ENCODE measurements at regions not wholly inside any gene's neighbourhood (a gene's known extent, or its start where the extent isn't known, plus 50 kb on each side); places are given as distances from the start of the nearest gene placed in this dataset.

DNA sequence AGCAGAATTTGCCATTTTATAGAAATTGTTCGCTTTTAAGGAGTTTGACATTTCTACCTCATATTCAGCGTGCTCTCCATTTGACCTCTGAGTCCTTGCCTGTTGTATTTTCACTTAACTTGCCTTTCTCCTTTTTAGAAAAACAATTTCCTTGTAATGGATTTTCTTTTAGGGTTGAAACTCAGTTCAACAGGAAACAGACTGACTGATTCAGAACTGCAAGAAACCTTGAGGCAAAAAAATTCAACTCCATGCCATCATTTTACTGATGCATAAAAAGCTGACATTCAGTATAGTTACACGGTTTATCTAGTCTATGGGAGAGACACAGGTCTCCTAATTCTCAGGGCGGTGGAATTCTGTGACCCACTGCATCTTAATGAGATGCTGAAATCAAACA is 59.8 kb downstream of the MRPS30 start:
- DNase-seq, result no peak

- no peak for DNase-seq
Observed at GRCh38 chr5:44869928-44870327, 61.2 kb downstream of the MRPS30 start.

GRCh38 chr5:44870430-44870829 is 61.7 kb downstream of the MRPS30 start:
- DNase-seq, result no peak

DNA sequence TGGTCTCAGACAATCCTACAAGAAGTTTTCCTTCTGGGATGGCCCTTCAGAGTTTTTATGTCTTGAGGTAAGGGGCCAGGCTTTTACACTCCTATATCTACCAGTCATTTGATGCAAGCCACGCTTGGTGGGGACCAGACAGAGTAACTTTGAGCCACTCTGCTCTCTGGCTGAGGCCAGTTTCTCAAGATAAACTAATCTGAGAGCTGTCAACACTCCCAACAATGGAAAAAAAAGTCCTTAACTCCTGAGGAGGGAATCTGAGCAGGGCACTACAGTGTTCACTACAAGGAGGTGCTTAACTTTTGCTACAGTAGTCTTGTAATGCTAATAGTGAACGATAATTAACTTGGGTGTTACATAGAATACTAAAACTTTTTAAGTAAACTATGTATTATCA is 62.7 kb downstream of the MRPS30 start:
- DNase-seq, result no peak

DNA sequence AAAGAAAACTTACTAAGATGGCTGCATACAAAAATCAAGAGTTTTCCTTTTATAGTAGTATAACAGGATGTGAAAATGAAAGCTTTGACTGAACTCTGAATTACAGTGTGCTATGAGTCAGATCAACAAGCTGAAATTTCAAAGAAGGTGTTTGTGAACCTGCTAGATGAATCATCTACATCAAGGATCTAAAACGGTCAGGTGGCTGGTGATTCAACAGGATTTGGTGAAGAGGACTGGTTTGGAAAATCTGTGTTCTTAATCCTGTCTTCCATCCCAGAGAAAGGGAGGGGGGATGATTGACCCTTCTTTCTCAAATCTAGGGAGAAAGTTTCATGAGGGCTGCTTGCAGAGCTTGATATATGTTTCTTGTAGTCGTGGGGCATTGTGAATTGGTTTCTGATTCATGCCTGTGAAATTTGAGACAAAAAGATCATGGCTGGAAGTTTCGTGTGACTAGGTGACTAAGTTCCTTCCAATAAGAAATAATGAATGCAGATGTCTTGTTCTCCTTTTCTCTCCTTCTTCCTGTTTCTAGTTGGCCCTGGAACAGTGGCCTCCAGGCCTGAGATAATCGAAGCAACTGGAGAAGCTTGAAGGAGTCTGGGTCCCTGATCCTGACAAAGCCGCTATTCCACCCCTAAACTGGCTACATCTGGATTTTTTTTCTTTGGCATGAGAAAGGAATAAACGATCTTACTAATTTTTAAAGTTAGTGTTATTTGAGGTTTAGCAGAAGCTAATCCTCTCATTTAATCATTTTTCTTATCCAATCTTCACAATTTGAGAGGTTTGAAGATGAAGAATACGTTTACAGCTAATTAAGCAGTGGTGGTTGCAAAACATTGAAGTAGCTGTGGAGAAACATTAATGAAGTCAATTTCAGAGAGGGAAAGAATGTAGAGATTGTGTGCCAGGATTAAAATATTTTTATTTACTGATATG is 67.2 kb downstream of the MRPS30 start:
- no peak for DNase-seq

- DNase-seq, result no peak
Observed at GRCh38 chr5:44881266-44881665, 72.5 kb downstream of the MRPS30 start.

GRCh38 chr5:44884036-44884435 is 75.3 kb downstream of the MRPS30 start:
- DNase-seq, result no peak

DNA sequence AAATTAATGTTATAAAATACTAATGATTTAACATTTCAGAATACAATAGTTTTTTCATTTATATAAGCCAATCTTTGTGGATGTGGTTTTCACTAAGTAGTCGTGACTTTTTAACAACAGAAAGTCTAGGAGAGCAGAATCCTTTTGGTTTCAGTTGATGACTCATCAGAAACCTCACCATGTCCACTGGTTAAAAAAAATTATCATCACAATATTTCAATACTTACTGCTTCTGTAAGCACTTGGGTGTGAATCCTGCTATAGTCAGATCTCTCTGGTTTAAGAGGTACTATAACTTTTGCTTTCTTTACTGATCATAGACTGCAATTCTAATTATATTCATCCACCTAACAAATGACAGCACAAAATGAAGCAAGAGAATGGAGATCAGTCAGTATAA is 77.2 kb downstream of the MRPS30 start:
- no peak for DNase-seq

- DNase-seq, result no peak
Observed at GRCh38 chr5:44887722-44888121, 79.0 kb downstream of the MRPS30 start.

GRCh38 chr5:44888435-44888834 is 79.7 kb downstream of the MRPS30 start:
- DNase-seq, result no peak

GRCh38 chr5:44891116-44891515 is 82.4 kb downstream of the MRPS30 start:
- DNase-seq, result no peak

- no peak for DNase-seq
Observed at GRCh38 chr5:44900273-44900954, 91.7 kb downstream of the MRPS30 start.

DNA sequence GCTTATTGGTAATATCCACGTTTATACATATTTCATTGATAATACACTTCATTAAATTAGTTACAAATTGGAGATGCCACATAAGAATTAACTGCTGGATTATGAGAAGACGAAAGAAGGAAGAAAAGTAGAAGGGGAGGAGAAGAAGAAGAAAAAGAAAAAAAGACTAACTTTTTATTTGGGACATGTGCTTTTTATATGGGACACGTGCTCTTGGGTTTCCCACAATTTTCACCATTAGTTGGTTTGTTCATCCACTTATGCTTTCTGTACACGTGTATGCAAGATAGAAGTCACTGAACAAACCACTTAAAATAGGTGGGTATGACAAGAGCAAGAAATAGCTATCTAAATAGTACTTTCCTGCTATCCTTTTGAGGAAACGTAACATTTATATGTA is 98.6 kb downstream of the MRPS30 start:
- no peak for DNase-seq

DNA sequence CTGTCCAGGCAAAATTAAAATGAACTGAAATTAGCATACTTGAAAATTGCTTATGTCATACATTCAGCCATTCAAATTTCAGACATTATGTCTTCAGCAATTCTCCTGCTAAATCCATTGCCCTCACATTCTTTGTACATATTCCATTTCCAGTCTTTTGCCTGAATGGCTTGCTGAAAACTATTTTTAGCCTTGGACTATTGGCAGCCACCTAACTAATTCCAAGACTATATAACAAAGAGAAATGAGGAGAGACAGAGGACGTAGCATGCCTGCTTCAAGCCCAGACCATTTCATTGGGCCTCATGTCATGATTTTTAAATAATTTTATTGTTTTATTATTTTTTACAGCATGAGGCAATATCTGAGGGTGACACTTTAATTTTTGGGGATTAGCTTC is 100.3 kb downstream of the MRPS30 start:
- DNase-seq, result no peak

GRCh38 chr5:44911501-44911900 is 102.8 kb downstream of the MRPS30 start:
- DNase-seq, result no peak

- no peak for DNase-seq
Observed at GRCh38 chr5:44914221-44914620, 105.5 kb downstream of the MRPS30 start.

DNA sequence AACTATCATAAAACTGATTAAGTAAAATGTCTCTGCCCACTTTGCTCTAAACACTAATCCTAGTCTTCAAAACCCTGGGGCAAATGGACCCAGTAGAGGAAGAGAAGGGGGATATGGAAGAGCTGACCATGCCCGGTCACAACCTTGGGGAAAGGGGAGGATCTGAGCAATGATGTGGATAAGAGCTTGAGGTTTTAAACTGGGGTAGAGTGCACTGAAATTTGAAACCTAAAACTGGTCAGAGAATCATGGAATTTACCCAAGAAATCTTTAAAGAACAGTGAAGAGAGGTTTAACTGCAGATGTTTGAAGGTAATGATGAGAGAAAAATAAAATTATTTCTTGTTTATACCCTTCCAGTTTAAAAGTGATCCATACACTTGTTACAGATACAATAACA is 110.8 kb downstream of the MRPS30 start:
- DNase-seq, result no peak

DNA sequence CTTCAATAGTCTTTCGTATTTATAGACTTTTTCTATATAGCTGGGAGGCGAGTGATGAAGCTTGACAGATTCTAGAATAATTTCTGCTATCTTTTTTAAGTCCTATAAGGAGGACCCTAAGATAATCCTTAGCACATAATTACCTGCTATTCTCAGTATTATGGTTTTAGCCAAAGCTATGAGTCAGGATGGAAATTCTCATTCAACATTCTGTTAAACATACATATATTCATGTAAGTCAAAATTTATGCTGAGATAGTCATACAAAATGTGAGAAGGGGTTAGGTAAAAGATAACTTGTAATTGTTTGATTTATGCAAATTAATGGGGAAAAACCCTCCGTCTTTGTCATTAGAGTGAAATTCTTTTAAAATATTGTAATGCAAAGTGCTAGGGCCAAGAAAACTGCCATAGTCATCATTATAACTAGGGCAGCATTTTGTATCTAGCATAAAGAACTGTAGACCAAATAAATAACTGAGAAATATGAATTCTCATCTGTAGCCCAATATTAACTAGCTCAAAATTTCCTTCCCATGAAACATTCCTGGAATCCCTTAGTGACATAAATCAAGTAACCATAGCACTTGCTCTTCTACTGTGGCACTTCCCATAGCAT is 118.5 kb downstream of the MRPS30 start:
- no peak for DNase-seq

DNA sequence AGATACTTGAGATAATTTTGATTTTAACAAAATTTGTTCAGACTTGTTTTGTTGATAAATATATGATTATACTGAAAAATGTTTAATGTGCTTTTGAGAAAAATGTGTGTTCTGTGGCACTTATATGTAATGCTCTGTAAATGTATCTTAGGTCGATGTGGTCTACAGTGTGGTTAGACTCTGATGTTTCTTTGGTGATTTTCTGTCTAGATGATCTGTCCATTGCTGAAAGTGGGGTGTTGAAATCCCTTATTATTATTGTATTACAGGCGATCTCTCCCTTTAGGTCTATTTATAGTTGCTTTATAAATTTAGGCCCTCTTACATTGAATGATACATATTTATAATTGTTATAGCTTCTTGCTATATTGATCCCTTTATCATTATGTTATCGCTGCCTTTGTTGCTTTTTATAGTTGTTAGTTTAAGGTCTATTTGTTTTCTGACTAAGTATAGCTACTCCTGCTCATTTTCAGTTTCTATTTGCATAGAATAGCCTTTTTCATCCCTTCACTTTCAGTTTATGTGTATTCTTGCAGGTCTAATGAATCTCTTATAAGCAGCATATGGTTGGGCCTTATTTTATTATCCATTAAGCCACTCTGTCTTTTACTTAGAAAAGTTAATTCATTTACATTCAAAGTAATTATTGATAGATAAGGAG is 124.3 kb downstream of the MRPS30 start:
- DNase-seq, result no peak

GRCh38 chr5:44933686-44934085 is 124.9 kb downstream of the MRPS30 start:
- DNase-seq, result no peak

- DNase-seq, result no peak
Observed at GRCh38 chr5:44935262-44935661, 126.5 kb downstream of the MRPS30 start.

- DNase-seq, result no peak
Observed at GRCh38 chr5:44935871-44936270, 127.1 kb downstream of the MRPS30 start.

GRCh38 chr5:44942524-44943001 is 133.8 kb downstream of the MRPS30 start:
- DNase-seq, result no peak
